ENCODE measurements at regions not wholly inside any gene's neighbourhood (a gene's known extent, or its start where the extent isn't known, plus 50 kb on each side); places are given as distances from the start of the nearest gene placed in this dataset.
"Not testable (repeated sequence)": the region's sequence is repeated elsewhere in the genome, so short reads cannot be mapped to it uniquely, and the experiment has no call there.

- intact Hi-C loops (cut with micrococcal nuclease): not testable (repeated sequence)
Observed at GRCh38 chr11:71721840-71722239, 111.2 kb upstream of the DEFB108B start.

DNA sequence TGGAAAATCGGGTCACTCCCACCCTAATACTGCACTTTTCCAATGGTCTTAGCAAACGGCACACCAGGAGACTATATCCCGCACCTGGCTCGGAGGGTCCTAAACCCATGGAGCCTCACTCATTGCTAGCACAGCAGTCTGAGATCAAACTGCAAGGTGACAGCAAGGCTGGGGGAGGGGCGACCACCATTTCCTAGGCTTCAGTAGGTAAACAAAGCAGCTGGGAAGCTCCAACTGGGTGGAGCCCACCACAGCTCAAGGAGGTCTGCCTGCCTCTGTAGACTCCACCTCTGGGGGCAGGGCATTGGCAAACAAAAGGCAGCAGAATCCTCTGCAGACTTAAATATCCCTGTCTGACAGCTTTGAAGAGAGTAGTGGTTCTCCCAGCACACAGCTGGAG, 109.0 kb upstream of the DEFB108B start:
- intact Hi-C loops (cut with micrococcal nuclease): not testable (repeated sequence)

DNA sequence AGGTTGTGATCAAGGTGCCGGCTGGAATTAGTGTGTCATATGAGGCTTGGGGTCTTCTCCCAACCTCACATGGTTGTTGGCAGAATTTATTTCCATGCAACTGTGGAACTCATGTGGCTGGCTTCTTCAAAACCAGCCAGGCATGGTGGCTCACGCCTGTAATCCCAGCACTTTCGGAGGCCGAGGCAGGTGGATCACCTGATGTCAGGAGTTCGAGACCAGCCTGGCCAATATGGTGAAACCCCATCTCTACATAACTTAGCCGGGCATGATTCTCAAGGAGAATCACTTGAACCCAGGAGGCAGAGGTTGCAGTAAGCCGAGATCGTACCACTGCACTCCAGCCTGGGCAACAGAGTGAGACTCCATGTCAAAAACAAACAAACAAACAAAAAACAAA, 102.3 kb upstream of the DEFB108B start:
- intact Hi-C loops (cut with micrococcal nuclease): not testable (repeated sequence)

- intact Hi-C loops (cut with micrococcal nuclease): not testable (repeated sequence)
Observed at GRCh38 chr11:71734368-71734767, 98.6 kb upstream of the DEFB108B start.

- intact Hi-C loops (cut with micrococcal nuclease): not testable (repeated sequence)
Observed at GRCh38 chr11:71738317-71738716, 94.7 kb upstream of the DEFB108B start.

GRCh38 chr11:71743385-71743784, 89.6 kb upstream of the DEFB108B start:
- intact Hi-C loops (cut with micrococcal nuclease): not testable (repeated sequence)

DNA sequence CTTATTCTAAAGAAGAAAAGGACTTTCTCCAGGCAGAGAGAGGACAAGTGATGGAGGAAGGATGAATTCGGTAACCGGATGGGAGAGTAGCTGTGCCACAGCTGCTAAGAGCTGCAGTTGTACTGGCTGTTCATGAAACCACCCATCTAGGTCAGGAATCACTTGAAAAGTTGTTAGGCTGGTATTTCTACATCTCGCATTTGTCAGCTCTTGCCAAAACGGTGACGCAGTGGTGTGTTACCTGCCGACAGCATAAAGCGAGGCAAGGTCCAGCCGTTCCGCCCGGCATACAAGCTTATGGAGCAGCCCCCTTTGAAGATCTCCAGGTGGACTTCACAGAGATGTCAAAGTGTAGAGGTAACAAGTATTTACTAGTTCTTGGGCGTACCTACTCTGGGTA, 87.3 kb upstream of the DEFB108B start:
- intact Hi-C loops (cut with micrococcal nuclease): not testable (repeated sequence)

DNA sequence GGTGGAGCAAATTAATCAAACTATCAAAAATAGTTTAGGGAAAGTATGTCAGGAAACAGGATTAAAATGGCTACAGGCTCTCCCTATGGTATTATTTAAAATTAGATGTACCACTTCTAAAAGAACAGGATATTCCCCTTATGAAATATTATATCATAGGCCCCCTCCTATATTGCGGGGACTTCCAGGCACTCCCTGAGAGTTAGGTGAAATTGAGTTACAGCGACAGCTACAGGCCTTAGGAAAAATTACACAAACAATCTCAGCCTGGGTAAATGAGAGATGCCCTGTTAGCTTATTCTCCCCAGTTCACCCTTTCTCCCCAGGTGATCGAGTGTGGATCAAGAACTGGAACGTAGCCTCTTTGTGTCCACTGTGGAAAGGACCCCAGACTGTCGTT, 86.7 kb upstream of the DEFB108B start:
- intact Hi-C loops (cut with micrococcal nuclease): not testable (repeated sequence)

DNA sequence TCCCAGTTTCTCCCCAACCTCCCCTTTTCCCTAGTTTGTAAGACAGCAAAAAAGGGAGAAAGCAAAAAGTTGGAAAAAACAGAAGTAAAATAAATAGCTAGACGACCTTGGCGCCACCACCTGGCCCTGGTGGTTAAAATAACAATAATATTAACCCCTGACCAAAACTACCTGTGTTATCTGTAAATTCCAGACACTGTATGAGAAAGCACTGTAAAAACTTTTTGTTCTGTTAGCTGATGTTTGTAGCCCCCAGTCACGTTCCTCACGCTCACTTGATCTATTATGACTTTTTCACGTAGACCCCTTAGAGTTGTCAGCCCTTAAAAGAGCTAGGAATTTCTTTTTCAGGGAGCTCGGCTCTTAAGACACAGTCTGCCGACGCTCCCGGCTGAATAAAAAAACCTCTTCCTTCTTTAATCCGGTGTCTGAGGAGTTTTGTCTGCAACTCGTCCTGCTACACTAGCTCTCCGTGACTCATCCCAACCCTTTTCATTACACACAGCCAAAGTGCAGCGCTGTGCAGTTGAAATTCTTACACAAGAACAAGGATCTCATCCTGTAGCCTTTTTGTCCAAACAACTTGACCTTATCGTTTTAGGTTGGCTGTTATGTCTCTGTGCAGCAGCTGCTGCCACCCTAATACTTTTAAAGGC, 83.9 kb upstream of the DEFB108B start:
- intact Hi-C loops (cut with micrococcal nuclease): not testable (repeated sequence)

GRCh38 chr11:71750908-71751307, 82.1 kb upstream of the DEFB108B start:
- intact Hi-C loops (cut with micrococcal nuclease): not testable (repeated sequence)

DNA sequence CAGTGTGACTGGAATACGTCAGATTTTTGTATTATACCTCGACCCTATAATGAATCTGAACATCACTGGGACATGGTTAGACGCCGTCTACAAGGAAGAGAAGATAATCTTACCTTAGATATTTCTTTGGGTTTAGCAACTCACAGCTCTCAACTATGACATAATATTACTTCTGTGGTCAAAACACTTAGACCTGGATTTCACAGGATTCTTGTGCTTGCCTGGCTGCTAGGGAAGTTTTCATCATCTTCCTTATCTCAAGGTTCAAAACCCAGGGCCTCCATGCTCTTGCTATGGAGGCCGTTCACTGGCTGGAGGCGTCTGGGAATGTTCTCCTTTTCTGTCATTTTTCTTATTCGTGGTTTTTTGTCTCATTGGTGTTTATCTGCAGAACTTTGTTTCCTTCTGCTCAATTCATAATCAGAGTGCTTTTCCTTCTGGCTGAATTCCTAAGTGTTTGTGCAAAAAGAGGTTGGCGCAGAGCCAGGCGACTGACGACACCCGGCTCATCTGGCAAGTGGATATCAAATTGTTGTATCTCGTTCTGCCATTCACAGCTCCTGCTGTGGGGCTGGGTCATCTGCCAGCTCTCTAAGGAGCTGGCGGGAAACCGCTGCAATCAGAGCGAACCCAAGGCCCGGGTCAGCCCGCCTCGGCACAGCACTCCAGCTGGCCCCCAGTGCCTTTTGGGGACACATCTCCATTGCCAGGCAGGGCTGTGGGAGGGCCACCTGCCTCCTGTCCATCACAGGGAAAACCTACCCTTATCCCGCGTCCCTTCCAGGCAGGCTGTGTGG, 68.1 kb upstream of the DEFB108B start:
- intact Hi-C loops (cut with micrococcal nuclease): not testable (repeated sequence)

GRCh38 chr11:71767016-71767415, 66.0 kb upstream of the DEFB108B start:
- intact Hi-C loops (cut with micrococcal nuclease): not testable (repeated sequence)

GRCh38 chr11:71772193-71772592, 60.8 kb upstream of the DEFB108B start:
- intact Hi-C loops (cut with micrococcal nuclease): not testable (repeated sequence)

DNA sequence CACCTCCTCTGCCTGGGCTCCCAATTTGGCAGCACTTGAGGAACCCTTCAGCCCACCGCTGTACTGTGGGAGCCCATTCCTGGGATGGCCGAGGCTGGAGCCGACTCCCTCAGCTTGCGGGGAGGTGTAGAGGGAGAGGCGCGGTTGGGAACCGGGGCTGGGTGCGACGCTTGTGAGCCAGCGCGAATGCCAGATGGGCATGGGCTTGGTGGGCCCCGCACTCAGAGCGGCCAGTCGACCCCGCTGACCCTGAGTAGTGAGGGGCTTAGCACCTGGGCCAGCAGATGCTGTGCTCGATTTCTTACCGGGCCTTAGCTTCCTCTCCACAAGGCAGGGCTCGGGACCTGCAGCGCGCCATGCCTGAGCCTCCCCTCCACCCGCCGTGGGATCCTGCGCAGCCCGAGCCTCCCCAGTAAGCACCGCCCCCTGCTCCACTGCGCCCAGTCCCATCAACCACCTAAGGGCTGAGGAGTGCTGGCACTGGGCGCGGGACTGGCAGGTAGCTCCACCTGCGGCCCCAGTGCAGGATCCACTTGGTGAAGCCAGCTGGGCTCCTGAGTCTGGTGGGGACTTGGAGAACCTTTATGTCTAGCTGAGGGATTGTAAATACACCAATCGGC, 58.3 kb upstream of the DEFB108B start:
- intact Hi-C loops (cut with micrococcal nuclease): no loop called here

DNA sequence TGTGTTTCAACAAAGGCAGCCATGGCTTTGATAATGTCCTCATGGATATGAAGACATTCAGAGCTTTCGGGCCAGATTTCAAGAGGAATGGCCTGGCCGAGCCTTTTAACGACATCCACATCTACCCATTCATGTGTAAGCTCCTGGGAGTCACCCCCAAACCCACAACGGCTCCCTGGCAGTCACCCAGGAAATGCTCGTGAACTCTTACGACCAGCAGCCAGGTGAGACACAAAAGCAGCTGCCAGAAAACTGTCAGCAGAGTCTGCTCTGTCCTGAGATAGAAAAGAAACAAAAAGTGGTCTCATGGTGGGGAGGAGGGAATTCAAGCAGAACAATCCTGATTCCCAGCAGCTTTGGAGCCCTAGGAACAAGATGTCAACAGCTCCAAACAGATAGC, 52.9 kb upstream of the DEFB108B start:
- intact Hi-C loops (cut with micrococcal nuclease): loop anchor here (10.0 kb wide), 1 partner anchor 305 kb away; the partner anchor contains the start of genes LRRC51 and NUMA1

DNA sequence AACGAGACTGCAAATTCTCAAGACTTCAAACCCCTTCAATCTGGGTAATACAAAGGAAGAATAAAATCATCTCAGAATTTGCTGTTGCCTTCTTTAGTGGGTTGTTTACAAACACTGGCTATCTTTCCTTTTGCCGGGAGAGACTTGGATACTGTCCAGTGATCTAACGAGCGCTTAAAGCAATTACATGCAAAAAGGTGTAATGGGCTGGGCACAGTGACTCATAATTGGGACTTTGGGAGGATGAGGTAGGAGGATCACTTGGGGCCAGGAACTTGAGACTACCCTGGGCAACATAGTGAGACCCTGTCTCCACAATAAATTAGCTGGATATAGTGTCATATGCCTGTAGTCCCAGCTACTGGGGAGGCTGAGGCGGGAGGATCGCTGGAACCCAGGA, 52.2 kb upstream of the DEFB108B start:
- intact Hi-C loops (cut with micrococcal nuclease): loop anchor here (10.0 kb wide), 1 partner anchor 304 kb away; the partner anchor contains the start of genes LRRC51 and NUMA1

DNA sequence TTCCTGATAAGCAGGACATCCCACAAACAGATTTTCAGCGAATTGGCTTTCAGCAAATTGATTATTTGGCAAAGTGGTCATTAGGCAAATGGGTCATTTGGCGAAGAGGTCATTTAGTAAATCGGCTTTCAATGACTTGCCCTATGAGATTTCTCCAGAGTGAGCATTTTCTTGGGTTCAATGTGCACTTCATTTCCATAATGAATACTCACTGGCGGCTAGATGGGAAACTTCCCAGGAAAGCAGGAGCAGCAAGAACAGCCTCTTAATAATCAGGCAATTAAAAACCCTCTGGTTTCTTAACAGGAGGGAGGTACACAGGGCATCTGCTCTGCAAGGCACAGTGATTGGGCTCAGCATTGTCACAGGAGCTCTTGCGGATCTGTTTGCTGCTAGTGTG, 51.5 kb upstream of the DEFB108B start:
- intact Hi-C loops (cut with micrococcal nuclease): loop anchor here (10.0 kb wide), 1 partner anchor 303 kb away; the partner anchor contains the start of genes LRRC51 and NUMA1

GRCh38 chr11:71782229-71782861, 50.7 kb upstream of the DEFB108B start:
- intact Hi-C loops (cut with micrococcal nuclease): loop anchor here (10.0 kb wide), 1 partner anchor 302 kb away; the partner anchor contains the start of genes LRRC51 and NUMA1

- intact Hi-C loops (cut with micrococcal nuclease): loop anchor here (10.0 kb wide), 1 partner anchor 302 kb away; the partner anchor contains the start of genes LRRC51 and NUMA1
Observed at GRCh38 chr11:71783191-71783590, 49.8 kb upstream of the DEFB108B start.
